ENCODE measurements at regions not wholly inside any gene's neighbourhood (a gene's known extent, or its start where the extent isn't known, plus 50 kb on each side); places are given as distances from the start of the nearest gene placed in this dataset.

DNA sequence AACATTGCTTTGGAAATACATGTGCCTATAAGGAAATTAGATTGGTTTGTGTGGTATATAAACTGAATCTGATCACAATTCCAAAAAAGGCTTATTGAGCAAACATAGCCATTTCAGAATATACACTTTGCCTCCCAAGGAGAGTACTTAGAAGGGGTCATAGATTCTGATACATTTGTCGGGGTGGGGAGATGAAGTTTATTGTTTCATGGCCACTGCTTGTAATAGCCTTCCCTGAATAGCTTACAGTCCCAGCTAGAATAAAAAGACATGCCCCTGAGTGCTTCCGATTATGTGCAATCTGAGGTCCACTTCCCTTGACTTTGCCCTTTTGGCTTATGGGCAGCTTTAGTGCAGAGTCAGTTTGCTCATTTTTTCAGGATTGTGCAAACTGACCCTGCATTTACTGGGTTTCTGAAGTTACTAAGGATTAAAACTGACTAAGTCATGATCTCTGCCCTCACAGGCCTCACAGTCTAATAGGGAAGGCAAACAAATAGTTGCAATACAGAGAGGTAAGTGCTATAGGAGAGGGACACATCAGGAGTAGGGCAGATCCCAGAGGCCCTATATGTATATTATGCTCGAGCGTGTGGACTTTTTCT lies 184.2 kb downstream of the BLID start:
- TF ChIP-seq CTCF (IDR thresholded peaks at IDR 0.05 in 2 of 3, conservative IDR thresholded peaks at IDR 0.05 in 1 of 3; ENCODE audit: borderline replicate concordance in 1 of 3, insufficient read depth in 1 of 3, low read depth in 2 of 3, low read length in 2 of 3) = no peak
- no peak for TF ChIP-seq ATF3 (IDR thresholded peaks at IDR 0.05)
- no peak for TF ChIP-seq RAD21 (IDR thresholded peaks at IDR 0.05; ENCODE audit: low read depth)
- no peak for TF ChIP-seq JUND (IDR thresholded peaks at IDR 0.05)
- TF ChIP-seq EZH2phosphoT487 (IDR thresholded peaks at IDR 0.05; ENCODE audit: borderline replicate concordance) = no peak
- no peak for TF ChIP-seq TCF7L2 (IDR thresholded peaks at IDR 0.05; ENCODE audit: borderline replicate concordance, extremely low read depth, insufficient read depth, insufficient read length)
- no peak for TF ChIP-seq SIN3A (IDR thresholded peaks at IDR 0.05; ENCODE audit: low read depth)
- TF ChIP-seq POLR2A (IDR thresholded peaks at IDR 0.05; ENCODE audit: borderline replicate concordance, extremely low read depth, insufficient read depth, insufficient read length) = no peak
- TF ChIP-seq MAX (IDR thresholded peaks at IDR 0.05) = no peak
- no peak for TF ChIP-seq SRF (IDR thresholded peaks at IDR 0.05; ENCODE audit: low read depth)
- no peak for TF ChIP-seq YY1 (IDR thresholded peaks at IDR 0.05; ENCODE audit: extremely low read depth, insufficient replicate concordance, low read depth, low read length)
- TF ChIP-seq, protein P1, sequence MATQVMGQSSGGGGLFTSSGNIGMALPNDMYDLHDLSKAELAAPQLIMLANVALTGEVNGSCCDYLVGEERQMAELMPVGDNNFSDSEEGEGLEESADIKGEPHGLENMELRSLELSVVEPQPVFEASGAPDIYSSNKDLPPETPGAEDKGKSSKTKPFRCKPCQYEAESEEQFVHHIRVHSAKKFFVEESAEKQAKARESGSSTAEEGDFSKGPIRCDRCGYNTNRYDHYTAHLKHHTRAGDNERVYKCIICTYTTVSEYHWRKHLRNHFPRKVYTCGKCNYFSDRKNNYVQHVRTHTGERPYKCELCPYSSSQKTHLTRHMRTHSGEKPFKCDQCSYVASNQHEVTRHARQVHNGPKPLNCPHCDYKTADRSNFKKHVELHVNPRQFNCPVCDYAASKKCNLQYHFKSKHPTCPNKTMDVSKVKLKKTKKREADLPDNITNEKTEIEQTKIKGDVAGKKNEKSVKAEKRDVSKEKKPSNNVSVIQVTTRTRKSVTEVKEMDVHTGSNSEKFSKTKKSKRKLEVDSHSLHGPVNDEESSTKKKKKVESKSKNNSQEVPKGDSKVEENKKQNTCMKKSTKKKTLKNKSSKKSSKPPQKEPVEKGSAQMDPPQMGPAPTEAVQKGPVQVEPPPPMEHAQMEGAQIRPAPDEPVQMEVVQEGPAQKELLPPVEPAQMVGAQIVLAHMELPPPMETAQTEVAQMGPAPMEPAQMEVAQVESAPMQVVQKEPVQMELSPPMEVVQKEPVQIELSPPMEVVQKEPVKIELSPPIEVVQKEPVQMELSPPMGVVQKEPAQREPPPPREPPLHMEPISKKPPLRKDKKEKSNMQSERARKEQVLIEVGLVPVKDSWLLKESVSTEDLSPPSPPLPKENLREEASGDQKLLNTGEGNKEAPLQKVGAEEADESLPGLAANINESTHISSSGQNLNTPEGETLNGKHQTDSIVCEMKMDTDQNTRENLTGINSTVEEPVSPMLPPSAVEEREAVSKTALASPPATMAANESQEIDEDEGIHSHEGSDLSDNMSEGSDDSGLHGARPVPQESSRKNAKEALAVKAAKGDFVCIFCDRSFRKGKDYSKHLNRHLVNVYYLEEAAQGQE (IDR thresholded peaks at IDR 0.05; ENCODE audit: low read depth) = no peak
- no peak for TF ChIP-seq EZH2 (IDR thresholded peaks at IDR 0.05)
- no peak for TF ChIP-seq SP1 (IDR thresholded peaks at IDR 0.05; ENCODE audit: low read depth)

Measured in HCT116 (cell line).